GM18505 (cell line): ENCODE measurements at regions not wholly inside any gene's neighbourhood (a gene's known extent, or its start where the extent isn't known, plus 50 kb on each side); places are given as distances from the start of the nearest gene placed in this dataset.
"Not testable (repeated sequence)": the region's sequence is repeated elsewhere in the genome, so short reads cannot be mapped to it uniquely, and the experiment has no call there.

Experiments
- ATAC-seq: cut with Tn5 transposase; IDR thresholded peaks from one replicate; pipeline ENCODE4 v1.9.1; 2021; ENCODE audit not compliant: unreplicated experiment
- POLR2A ChIP-seq: IDR thresholded peaks from 4 replicates; pipeline ENCODE4 v1.6.1; 2011; ENCODE audit warnings: borderline replicate concordance; ENCODE audit not compliant: insufficient read depth, insufficient read length; ENCODE audit errors: extremely low read depth

GRCh38 chr7:27032839-27033238 is 63.0 kb downstream of the HOXA1 start:
- no peak for ATAC-seq
- no peak for TF ChIP-seq POLR2A

DNA sequence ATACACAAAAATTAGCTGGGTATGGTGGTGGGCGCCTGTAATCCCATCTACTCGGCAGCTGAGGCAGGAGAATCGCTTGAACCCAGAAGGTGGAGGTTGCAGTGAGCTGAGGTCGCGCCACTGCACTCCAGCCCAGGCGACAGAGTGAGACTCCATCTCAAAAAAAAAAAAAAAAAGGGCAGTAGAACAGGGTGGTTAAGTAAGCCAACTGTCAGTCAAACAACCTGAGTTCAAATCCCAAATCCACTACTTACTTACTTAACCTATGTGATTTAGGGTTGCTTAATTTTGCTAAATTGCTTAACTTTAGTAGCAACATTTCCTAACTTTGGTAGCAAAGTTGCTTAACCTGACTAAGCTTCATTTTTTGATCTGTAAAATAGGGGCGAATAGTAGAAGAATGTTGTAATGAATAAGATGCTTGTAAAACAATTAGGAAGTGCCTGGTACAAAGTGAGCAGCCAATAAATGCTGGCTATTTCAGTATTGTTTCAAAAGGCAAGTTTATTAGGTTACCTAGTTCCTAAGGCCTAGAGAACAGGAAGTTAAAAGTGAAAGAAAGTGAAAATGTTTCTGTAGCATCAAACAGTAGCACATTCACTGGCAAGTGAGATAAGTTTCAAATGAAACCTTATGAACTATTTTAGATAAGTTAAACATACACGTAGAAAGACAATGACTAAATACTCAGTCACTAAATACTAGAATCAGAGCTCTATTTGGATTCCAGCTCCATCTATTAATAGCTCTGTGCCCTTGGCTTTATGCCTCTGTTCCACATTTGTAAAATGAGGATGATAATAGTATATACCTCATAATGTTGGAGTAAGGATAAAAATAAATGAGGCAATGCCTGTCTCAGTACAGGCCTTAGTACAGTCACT is 64.3 kb downstream of the HOXA1 start:
- ATAC-seq = peak; percentile 75
- TF ChIP-seq POLR2A = no peak

DNA sequence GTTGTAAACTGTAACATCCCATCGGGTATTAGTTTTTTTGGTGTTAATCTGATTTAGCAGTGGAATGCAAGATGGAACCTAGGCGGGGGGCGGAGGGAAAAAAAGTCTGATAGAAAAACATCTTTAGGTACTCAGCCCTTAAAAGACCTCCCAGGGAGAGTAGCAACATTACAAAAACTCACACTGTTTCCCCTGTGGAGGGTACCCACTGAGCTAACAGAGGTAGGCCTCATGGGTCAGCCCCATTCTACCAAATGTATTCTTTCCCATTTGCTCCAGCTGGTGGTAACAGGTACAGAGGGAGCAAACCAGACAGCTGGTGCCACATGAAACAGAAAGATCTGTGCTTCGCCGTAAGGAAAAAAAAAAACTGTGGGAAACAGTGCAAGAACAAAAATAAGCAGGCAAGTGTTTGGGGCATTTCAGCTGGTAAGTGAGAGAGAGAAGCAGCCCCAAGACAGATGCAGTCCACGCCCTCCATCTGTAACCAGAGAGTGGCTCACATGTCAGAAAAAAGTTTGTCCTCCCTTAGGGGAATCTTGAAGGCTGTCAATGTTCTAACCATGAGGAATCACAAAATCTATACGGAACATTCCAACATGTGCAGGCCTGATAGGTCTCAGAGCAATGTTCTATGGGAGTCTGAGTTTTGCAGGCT is 65.3 kb downstream of the HOXA1 start:
- no peak for TF ChIP-seq POLR2A
- no peak for ATAC-seq

DNA sequence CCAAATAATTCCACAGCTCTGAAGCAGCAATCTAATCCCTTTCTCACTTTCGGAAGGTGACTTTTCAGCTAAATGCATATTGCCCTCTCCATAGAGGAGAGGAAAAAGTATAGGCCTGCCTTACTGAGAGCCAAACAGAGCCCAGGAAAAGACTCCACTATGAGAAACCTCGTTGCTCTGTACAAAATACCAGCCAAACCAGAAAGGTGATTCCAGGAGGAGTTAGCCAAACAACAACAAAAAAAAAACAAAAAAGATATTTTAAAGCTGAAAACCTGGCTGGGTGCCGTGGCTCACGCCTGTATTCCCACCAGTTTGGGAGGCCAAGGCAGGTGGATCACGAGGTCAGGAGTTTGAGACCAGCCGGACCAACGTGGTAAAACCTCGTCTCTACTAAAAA is 70.5 kb downstream of the HOXA1 start:
- TF ChIP-seq POLR2A = no peak
- no peak for ATAC-seq

- no peak for ATAC-seq
- no peak for TF ChIP-seq POLR2A
These were observed 85.7 kb downstream of the HOXA1 start for GRCh38 chr7:27010068-27010467.

DNA sequence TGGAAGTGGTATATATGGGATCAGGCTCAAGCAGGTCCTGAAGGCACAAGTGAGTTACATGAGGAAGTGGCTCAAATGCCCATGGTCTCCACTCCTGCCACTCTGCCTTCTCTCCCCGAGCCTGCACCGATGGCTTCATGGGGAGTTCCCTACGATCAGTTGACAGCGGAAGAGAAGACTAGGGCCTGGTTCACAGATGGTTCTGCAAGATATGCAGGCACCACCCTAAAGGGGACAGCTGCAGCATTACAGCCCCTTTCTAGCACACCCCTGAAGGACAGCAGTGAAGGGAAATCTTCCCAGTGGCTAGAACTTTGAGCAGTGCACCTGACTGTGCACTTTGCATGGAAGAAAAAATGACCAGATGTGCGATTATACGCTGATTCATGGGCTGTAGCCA is 95.3 kb downstream of the HOXA1 start:
- no peak for TF ChIP-seq POLR2A
- ATAC-seq = no peak

DNA sequence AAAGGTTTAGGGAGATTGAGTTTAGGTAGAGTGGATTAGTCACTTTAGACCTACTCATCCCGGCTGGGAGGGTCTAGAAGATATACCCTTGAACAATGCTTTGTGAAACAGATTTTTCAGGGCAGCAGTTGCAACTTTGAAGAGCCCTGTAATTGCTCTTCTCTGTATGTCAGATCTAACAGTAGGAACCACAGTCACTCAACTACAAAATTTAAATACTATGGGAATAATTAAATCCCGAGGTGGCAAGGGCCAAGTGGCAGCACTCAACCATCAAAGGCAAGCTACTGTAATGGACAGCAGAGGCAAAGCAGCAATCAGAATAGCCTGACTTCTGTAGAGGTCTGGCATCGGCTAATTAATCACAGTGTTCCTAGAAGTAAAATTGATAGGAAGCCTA is 97.5 kb downstream of the HOXA1 start:
- ATAC-seq = not testable (repeated sequence)

DNA sequence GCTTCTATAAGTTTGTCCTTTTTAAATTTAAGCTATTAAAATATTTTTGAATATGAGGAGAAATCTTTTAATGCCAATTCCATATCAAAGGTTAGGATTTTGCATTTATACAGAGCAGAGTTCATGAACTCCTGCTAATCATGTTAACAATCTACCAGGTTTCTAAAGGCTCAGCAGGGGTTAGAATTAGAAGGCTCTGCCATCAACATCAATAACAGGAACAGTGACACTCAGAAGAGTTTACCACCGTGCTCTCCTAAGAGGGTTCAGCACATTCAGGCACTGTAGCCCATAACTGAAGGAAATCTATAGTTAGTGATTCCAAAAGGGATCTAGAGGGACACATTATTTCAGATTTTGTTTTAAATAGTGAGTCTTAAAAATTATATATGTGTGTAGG is 100.1 kb downstream of the HOXA1 start:
- TF ChIP-seq POLR2A = no peak
- no peak for ATAC-seq

- no peak for TF ChIP-seq POLR2A
- ATAC-seq = no peak
These were observed 101.7 kb downstream of the HOXA1 start for GRCh38 chr7:26993816-26994810.

GRCh38 chr7:26992670-26993069 is 103.1 kb downstream of the HOXA1 start:
- no peak for ATAC-seq
- no peak for TF ChIP-seq POLR2A

GRCh38 chr7:26991796-26992195 is 104.0 kb downstream of the HOXA1 start:
- no peak for TF ChIP-seq POLR2A
- no peak for ATAC-seq

- TF ChIP-seq POLR2A = no peak
- no peak for ATAC-seq
These were observed 105.7 kb downstream of the HOXA1 start for GRCh38 chr7:26989897-26990670.
